NCI-H82 (cell line): ENCODE measurements at regions not wholly inside any gene's neighbourhood (a gene's known extent, or its start where the extent isn't known, plus 50 kb on each side); places are given as distances from the start of the nearest gene placed in this dataset.
A peak's percentile ranks its signal among the peaks of the same experiment; 100 is the strongest.

ENCODE experiments used
- DNase-seq: peaks from one replicate; lab custom pipeline; 2025; lab: John Stamatoyannopoulos, UW

- no peak for DNase-seq
Measured at GRCh38 chr18:77755187-77755586, 505.5 kb downstream of the GALR1 start.

DNA sequence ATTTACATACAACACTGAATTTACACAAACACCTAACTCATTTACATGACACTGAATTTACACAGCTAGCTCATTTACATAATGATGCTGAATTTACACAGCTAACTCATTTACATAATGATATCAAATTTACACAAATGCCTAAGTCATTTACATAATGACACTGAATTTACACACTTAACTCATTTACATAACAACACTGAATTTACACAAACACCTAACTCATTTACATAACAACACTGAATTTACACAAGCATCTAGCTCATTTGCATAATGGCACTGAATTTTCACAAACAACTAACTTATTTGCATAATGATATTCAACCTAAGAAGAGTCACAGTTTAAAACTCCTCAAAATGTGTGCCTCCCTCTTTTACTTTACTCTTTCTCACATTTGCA lies 511.7 kb downstream of the GALR1 start:
- DNase-seq: no peak

GRCh38 chr18:77762014-77762413 lies 512.4 kb downstream of the GALR1 start:
- DNase-seq: no peak

GRCh38 chr18:77762642-77763041 lies 513.0 kb downstream of the GALR1 start:
- no peak for DNase-seq

DNA sequence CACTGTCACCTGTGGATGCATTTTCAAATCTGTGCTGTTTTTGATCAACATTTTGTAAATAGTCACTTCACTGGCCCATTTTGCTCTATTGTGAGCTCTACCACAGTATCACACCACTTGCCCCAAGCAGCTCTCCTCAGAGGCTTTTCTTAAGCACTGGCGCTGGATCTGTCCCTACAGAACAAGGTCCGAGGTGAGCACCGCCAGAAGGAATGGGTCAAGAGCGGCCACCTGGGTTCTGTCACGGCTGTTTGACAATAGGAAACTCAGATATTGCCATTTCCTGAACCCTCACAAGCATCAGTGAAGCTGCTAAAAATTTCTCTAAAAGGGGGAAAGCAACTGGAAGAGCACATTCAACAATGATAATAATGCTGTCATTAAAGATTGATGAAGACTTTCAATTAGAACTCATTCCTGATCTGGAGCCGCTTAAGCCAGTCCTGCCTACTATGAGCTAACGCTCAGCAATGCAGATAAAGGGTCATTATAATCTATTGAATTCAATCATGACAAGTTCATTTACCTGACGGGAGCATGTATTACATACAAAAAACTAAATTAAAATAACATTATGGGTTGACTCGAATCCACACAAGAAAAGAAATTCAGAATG lies 514.0 kb downstream of the GALR1 start:
- DNase-seq: no peak

DNA sequence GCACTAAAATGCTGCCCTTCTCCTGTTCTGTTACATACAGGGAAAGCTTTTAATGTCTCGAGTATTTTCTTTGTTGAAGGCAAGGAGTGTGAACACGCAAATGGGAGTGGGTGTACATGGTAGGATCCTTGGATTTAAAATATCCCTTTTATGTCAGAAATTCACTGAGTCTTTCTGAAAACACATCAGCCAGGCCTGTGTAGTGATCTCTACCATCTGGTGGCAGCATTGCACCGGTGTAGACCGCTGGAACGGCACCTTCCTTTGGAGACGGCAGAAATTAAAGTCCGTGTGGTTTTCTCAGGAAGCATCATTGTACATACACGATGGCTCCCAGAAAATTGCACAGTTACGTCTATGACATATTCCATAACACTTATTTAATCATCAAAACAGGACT lies 515.8 kb downstream of the GALR1 start:
- DNase-seq: peak; percentile 63

- DNase-seq: no peak
Measured at GRCh38 chr18:77766421-77766820, 516.8 kb downstream of the GALR1 start.

DNA sequence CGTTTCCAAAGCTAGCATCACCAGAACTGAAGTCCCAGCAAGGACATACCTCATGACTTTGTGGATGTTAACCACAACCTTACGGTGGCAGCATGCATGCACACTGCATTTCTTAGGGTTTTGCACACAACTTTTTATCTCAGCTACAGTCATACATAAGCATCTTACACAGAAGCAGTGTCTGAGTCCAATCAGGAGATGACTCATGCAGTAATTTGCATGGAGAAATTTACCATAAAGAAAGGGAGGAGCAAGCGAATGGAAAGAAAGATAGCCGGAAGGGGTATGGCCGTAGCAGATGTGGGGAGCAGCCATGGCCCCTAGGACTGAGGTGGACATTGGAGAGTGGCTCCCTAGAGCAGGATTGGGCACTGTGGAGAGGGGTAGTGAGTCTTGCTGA lies 522.5 kb downstream of the GALR1 start:
- no peak for DNase-seq

GRCh38 chr18:77776104-77776503 lies 526.5 kb downstream of the GALR1 start:
- no peak for DNase-seq

DNA sequence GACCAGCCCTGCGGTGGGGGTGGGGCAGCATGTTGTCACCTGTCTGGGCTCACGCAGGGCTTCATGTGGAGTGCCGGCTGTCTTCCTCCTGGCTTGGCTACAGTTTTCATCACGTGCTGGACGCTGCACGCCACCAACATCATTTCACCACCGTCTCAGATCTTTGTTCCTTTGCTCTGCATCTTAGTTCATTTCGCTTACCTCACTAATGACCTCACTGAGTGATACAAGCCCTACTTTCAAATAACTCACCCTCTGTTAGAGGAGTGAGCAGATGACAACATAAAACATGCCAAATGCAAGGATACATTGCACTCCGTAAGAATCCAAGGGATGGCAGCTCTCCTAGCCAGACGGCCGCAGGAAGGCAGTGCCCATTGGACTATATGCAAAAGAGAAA lies 527.5 kb downstream of the GALR1 start:
- DNase-seq: no peak

GRCh38 chr18:77784759-77785379 lies 535.2 kb downstream of the GALR1 start:
- no peak for DNase-seq

DNA sequence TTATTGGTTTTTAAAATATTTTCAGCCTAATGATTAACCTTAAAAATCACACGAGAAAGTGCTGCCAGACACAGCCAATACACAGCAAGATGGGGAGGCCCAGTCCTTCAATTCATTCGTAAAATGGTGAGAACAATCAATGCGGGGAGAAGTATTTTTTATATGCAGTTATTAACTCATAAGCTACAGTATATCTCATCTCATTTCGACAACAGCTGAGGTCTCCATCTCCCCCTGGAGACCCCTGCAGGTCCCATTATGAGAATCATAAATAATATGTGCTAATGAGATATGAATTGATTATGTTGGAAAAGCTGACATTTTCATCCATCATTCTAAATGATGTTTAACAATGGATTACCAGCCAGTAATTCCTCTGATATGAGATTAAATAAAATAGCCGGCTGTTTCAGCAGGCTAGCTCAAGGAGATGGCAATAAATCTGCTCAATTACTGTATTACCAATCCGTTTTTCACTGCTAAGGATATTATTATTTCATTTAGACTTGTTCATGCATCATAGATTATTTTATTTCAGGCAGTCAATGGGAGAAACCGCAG lies 535.8 kb downstream of the GALR1 start:
- peak; percentile 51 for DNase-seq

GRCh38 chr18:77803024-77803423 lies 553.4 kb downstream of the GALR1 start:
- no peak for DNase-seq

- no peak for DNase-seq
Measured at GRCh38 chr18:77804382-77804781, 554.7 kb downstream of the GALR1 start.

DNA sequence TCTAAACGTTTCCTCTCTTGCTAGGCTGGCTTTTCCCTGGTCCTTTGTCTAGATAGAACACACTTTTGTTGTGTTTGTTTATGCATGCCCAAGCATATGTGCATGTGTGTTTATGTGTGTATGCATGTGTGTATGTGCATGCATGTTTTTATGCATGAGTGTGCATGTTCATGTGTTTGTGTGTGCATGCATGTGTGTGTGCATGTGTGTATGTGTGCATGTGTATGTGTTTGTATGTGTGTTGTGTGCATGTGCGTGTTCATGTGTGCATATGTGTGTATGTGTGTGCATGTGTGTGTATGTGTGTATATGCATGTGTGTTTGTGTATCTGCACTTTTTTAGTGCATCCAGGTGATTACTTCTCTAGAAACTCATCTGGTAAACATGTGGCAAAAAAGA lies 558.0 kb downstream of the GALR1 start:
- DNase-seq: no peak

DNA sequence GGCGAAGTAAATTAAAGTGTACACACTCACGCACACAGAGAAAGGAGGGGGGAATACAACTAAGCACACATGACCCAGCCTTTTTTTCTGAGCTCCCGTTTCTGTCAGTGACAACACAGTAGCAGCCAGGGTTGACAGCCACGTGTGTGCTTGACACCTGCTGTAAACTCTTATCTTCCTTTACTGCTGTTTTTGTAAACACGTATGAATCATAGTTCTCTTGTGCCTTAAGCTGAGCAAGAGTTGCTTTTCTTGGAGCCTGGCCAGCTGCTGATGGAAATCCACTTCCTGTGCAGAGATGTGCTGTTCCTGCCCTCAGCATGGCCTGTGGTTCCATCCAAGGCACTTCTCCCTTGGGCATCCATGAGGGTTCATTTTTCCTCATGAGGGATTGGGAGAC lies 561.9 kb downstream of the GALR1 start:
- no peak for DNase-seq

DNA sequence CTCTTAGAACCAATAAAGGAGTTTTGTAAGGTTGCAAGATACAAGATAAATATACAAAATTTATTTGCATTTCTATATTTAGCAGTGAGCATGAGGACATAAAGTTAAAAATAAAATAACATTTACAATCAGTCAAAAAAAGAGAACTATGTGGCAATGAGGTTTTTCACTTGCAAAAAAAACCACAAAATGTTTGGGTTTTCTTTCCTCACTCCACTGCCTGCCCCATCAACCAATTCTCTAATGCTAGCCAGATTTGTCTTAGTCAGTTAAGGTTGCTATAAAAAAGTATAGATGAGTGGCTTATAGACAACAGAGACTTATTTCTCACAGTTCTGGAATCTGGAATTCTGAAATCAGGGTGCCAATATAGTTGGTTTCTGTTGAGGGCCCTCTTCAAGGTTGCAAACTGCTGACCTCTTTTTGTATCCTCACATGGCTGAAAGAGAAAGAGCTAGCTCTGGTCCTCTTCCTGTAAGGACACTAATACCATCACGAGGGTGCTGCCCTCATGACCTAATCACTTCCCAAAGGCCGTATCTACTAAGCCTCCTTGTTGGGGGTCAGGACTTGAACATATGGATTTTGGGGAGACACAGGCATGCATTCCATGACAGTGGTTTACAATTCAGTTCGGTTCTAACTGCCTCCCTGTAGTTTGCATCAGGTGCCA lies 566.2 kb downstream of the GALR1 start:
- DNase-seq: no peak

DNA sequence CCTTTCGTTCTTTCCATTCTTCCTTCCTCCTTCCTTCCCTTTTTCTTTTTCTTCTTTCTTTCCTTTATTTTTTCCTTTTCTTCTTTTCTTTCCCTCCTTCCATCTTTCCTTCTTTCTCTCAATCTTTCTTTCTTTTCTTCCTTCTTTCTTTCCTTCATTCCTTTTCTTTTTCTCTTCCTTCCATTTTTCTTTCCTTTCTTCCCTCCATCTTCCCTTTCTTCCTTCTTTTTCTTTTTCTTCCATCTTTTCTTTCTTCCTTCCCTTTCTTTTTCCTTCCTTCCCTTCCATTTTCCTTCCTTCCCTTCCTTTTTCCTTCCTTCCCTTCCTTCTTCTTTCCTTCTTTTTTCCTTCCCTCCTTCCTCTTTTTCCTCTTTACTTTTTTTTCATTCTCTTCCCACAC lies 568.7 kb downstream of the GALR1 start:
- no peak for DNase-seq

- DNase-seq: no peak
Measured at GRCh38 chr18:77820472-77820871, 570.8 kb downstream of the GALR1 start.

DNA sequence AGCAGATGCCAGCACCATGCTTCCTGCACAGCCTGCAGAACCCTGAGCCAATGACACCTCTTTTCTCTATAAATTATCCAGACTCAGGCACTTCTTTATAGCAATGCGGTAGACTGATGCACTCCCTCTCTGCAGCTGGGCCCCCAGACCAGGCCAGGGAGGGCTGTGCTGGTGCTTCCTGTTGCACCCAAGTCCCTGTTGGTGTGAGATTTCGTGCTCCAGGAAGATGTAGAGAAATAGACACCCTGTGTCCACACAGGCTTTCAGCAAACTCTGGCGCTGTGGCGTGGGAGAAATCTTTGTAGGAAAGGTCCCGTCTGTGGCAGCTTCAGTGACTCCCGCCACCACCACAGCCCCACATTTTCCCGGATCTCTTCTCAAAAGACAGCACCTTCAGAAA lies 572.2 kb downstream of the GALR1 start:
- DNase-seq: no peak

DNA sequence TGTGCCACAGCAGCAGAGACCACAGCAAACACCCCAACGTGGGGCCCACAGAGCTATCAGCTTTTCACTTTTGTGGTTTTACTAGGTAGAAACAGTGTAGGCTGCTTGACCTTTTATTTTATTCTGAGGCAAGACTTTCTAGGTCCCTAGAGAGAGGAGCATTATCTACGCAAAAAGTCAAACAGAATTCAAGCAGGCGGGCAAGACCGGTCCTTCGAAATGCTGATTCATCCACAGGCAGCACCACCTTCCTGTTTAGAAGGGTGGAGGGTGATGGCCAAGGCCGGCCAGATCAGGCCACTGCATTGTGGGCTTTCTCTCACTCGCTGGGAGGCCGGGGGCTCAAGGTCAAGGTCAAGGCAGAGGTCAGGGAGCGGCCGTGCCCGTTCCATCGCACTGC lies 573.0 kb downstream of the GALR1 start:
- no peak for DNase-seq

GRCh38 chr18:77833807-77834206 lies 584.2 kb downstream of the GALR1 start:
- DNase-seq: no peak

GRCh38 chr18:77851802-77852201 lies 602.2 kb downstream of the GALR1 start:
- peak; percentile 3 for DNase-seq
